ENCODE measurements at regions not wholly inside any gene's neighbourhood (a gene's known extent, or its start where the extent isn't known, plus 50 kb on each side); places are given as distances from the start of the nearest gene placed in this dataset.

GRCh38 chr2:52749764-52750163, 1017.8 kb upstream of the CHAC2 start:
- Mint-ChIP-seq H3K27ac (no peak overlapping the region), H3K27me3 (no peaks in the 10 kb centered on the region), H3K4me3 (ENCODE audit: low read depth) (no peak overlapping the region), H3K36me3 (ENCODE audit: insufficient read depth) (no peaks in the 10 kb centered on the region), H3K9me3 (ENCODE audit: low read depth) (peaks cover 13% of the 10 kb centered on the region), H3K4me1 (ENCODE audit: low read depth) (no peaks in the 10 kb centered on the region)
- no peak for DNase-seq (ENCODE audit: low spot score, unreplicated experiment)
- no peak for TF ChIP-seq CTCF (IDR thresholded peaks at IDR 0.05; ENCODE audit: unreplicated experiment)

GRCh38 chr2:52745144-52745543, 1022.5 kb upstream of the CHAC2 start:
- Mint-ChIP-seq H3K27ac (no peak overlapping the region), H3K4me3 (ENCODE audit: low read depth) (no peak overlapping the region), H3K36me3 (ENCODE audit: insufficient read depth) (no peaks in the 10 kb centered on the region), H3K27me3 (no peaks in the 10 kb centered on the region), H3K4me1 (ENCODE audit: low read depth) (no peaks in the 10 kb centered on the region), H3K9me3 (ENCODE audit: low read depth) (peaks cover 14% of the 10 kb centered on the region)
- TF ChIP-seq CTCF (IDR thresholded peaks at IDR 0.05; ENCODE audit: unreplicated experiment) = no peak
- DNase-seq (ENCODE audit: low spot score, unreplicated experiment) = no peak

- TF ChIP-seq CTCF (IDR thresholded peaks at IDR 0.05; ENCODE audit: unreplicated experiment) = no peak
- H3K9me3 Mint-ChIP-seq (ENCODE audit: low read depth) = peaks cover 7% of the 10 kb centered on the region
- H3K27ac Mint-ChIP-seq = no peak overlapping the region
- no peaks in the 10 kb centered on the region for H3K36me3 Mint-ChIP-seq (ENCODE audit: insufficient read depth)
- no peak for DNase-seq (ENCODE audit: low spot score, unreplicated experiment)
- no peaks in the 10 kb centered on the region for H3K27me3 Mint-ChIP-seq
- H3K4me1 Mint-ChIP-seq (ENCODE audit: low read depth) = no peaks in the 10 kb centered on the region
- no peak overlapping the region for H3K4me3 Mint-ChIP-seq (ENCODE audit: low read depth)
Observed at GRCh38 chr2:52732849-52733395, 1034.7 kb upstream of the CHAC2 start.

GRCh38 chr2:52724585-52724984, 1043.0 kb upstream of the CHAC2 start:
- Mint-ChIP-seq H3K4me1 (ENCODE audit: low read depth) (peaks cover 3% of the 10 kb centered on the region), H3K27me3 (no peaks in the 10 kb centered on the region), H3K27ac (no peak overlapping the region), H3K4me3 (ENCODE audit: low read depth) (no peak overlapping the region), H3K9me3 (ENCODE audit: low read depth) (peaks cover 11% of the 10 kb centered on the region), H3K36me3 (ENCODE audit: insufficient read depth) (no peaks in the 10 kb centered on the region)
- DNase-seq (ENCODE audit: low spot score, unreplicated experiment) = no peak
- TF ChIP-seq CTCF (IDR thresholded peaks at IDR 0.05; ENCODE audit: unreplicated experiment) = no peak

GRCh38 chr2:52717836-52718235, 1049.8 kb upstream of the CHAC2 start:
- Mint-ChIP-seq H3K27me3 (no peaks in the 10 kb centered on the region), H3K27ac (no peak overlapping the region), H3K4me1 (ENCODE audit: low read depth) (peaks cover 1% of the 10 kb centered on the region), H3K36me3 (ENCODE audit: insufficient read depth) (no peaks in the 10 kb centered on the region), H3K9me3 (ENCODE audit: low read depth) (no peaks in the 10 kb centered on the region), H3K4me3 (ENCODE audit: low read depth) (no peak overlapping the region)
- DNase-seq (ENCODE audit: low spot score, unreplicated experiment) = no peak
- no peak for TF ChIP-seq CTCF (IDR thresholded peaks at IDR 0.05; ENCODE audit: unreplicated experiment)

All from progenitor cell of endocrine pancreas (in vitro differentiated cells).